Muscle of leg (tissue), 3 donors: ENCODE measurements at regions not wholly inside any gene's neighbourhood (a gene's known extent, or its start where the extent isn't known, plus 50 kb on each side); places are given as distances from the start of the nearest gene placed in this dataset.

Experiments used
- DNase-seq: peaks from one replicate; pipeline ENCODE4 v3.0.0; 2013
- H3K27ac ChIP-seq: one replicate; pipeline ENCODE4 v1.5.1; 2013; ENCODE audit warnings: mild to moderate bottlenecking, low read length, control low read depth
- H3K27me3 ChIP-seq: one replicate; pipeline ENCODE4 v1.6.1; 2013; ENCODE audit warnings: low read length; ENCODE audit not compliant: control insufficient read depth, insufficient read depth
- H3K36me3 ChIP-seq: one replicate; pipeline ENCODE4 v1.6.1; 2013; ENCODE audit warnings: low read length; ENCODE audit not compliant: control insufficient read depth, insufficient read depth
- H3K4me1 ChIP-seq: one replicate; pipeline ENCODE4 v1.6.1; 2013; ENCODE audit warnings: low read length; ENCODE audit not compliant: control insufficient read depth, insufficient read depth
- H3K4me3 ChIP-seq: one replicate; pipeline ENCODE4 v1.5.1; 2013; ENCODE audit warnings: low read length, control low read depth
- H3K9me3 ChIP-seq: replicated peaks from 2 replicates; pipeline ENCODE4 v1.6.1; 2013; ENCODE audit warnings: low read depth, low read length; ENCODE audit not compliant: control insufficient read depth
- WGBS: methylation state at CpG from one replicate; pipeline ENCODE4 v1.1.5; 2013; ENCODE audit warnings: missing lambda C conversion rate; ENCODE audit not compliant: insufficient coverage; 5-methylcytosine and 5-hydroxymethylcytosine counted together

GRCh38 chr22:49154433-49154832, 673.2 kb downstream of the BRD1 start:
- H3K27me3 ChIP-seq = peaks cover 24% of the 10 kb centered on the region
- DNase-seq = no peak
- H3K4me3 ChIP-seq = no peak overlapping the region
- H3K36me3 ChIP-seq = no peaks in the 10 kb centered on the region
- no peaks in the 10 kb centered on the region for H3K9me3 ChIP-seq
- H3K4me1 ChIP-seq = peaks cover 3% of the 10 kb centered on the region
- H3K27ac ChIP-seq = no peak overlapping the region
- WGBS = 63% methylated on average over 17 of the region's 18 CpGs

DNA sequence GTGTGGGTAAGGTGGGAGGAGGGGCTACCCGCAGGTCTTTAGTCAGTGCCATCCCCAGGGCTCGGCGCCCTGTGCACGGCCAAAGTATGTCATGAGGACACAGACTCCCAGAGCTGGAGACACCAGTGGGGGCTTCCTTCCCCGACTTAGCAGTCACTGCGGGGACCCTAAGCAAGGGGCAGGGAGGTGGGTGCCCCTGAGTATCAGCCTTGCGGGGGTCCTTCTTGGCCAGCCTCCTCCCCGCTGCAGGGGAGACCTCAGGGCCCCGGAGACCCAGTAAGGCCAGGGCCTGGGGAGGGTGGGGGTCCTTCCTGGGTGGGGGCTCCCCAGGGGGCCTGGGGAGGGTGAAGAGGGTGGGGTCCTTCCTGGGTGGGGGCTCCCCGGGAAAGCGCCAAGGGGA, 673.8 kb downstream of the BRD1 start:
- H3K4me1 ChIP-seq = peaks cover 3% of the 10 kb centered on the region
- H3K4me3 ChIP-seq = no peak overlapping the region
- no peak for DNase-seq
- H3K27ac ChIP-seq = no peak overlapping the region
- no peaks in the 10 kb centered on the region for H3K9me3 ChIP-seq
- H3K36me3 ChIP-seq = no peaks in the 10 kb centered on the region
- peaks cover 24% of the 10 kb centered on the region for H3K27me3 ChIP-seq
- WGBS = 67% methylated on average over 3 of the region's 11 CpGs

DNA sequence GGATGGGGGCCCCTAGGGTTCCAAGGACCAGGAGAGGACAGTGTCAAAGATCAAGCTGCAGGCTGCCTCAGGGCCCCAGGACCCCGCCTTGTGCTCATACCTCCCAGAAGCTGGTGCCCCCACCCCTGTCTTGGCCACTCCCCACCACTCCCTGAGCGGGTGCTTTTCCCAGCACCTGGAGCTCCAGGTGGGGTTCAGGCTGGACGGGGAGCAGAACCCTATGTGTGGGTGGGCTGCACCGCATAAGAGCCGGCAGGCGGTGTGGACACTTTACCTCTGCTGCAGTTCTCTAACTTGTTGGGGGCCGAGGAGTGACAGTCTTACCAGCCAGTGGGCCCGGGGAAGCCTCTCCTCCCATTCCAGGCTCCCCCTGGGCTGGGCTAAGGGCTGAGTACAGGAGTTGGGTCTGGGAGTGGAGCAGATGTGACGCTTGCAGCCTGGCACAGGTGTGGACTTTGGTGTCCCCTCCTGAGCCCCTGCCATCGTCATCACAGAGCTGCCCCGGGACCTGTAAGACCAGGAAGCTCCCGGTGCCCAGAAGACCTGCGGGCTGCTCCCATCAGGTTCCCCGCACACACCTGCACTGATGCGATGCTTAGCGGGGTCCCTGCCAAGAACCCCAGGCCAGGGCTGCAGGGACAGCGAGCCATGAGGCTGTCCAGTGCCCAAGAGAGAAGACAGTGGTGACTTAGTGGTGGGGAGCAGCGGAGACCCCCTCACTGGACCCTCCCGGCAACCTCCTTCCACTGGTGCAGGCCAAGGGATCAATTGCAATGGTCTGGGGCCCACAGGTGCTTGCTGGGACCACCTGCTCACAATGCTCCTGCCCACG, 674.5 kb downstream of the BRD1 start:
- DNase-seq = no peak
- H3K4me1 ChIP-seq = peaks cover 3% of the 10 kb centered on the region
- H3K27me3 ChIP-seq = peaks cover 24% of the 10 kb centered on the region
- no peaks in the 10 kb centered on the region for H3K9me3 ChIP-seq
- no peak overlapping the region for H3K27ac ChIP-seq
- WGBS = 75% methylated on average over 9 of the region's 20 CpGs
- no peaks in the 10 kb centered on the region for H3K36me3 ChIP-seq
- no peak overlapping the region for H3K4me3 ChIP-seq

DNA sequence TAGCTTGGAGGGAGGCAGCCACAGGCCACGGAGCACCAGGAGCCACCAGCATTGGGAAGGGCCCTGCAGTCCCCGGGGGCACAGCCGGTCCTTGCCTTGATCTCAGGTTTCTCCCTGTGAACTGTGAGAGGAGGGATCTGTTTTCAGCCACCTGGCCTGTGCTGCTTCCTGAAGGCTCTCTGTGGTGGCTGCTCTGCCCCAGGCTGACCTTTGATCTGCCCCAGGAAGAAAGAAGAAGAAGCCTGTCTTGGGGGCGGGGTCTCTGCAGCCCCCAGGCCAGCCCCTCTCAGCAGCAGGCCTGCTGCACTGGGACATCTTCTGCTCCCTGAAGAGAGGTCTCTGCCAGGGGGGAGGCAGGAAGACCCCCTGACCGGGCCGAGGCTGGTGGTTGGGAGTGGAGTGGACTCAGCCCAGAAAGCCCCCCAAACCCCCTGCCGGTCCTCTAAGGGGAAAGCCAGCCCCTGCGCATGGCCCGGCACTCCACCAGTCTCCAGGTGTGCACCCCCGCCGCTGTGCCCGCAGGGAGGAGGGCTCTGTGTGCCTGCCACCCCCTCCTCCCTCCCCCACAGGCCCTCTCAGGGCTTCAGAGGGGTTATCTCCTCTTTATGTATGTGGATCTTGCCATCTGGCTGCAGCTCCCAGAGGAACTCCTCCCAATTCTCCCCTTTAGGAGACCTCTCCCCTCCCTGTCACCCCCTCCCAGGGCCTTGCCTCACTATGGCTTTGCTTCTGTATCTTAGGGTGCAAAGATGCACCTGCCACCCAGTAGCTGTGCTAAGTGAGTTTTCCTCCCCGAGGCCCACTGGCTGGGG, 675.3 kb downstream of the BRD1 start:
- DNase-seq = no peak
- WGBS = 4% methylated on average over 3 of the region's 13 CpGs
- Histone ChIP-seq H3K36me3 (no peaks in the 10 kb centered on the region), H3K27me3 (peaks cover 26% of the 10 kb centered on the region), H3K27ac (no peak overlapping the region), H3K4me3 (no peak overlapping the region), H3K4me1 (peaks cover 3% of the 10 kb centered on the region), H3K9me3 (no peaks in the 10 kb centered on the region)

- Histone ChIP-seq H3K27me3 (peaks cover 26% of the 10 kb centered on the region), H3K36me3 (no peaks in the 10 kb centered on the region), H3K27ac (no peak overlapping the region), H3K4me3 (no peak overlapping the region), H3K4me1 (peaks cover 3% of the 10 kb centered on the region), H3K9me3 (no peaks in the 10 kb centered on the region)
- no peak for DNase-seq
- 49% methylated on average over 22 of the region's 24 CpGs for WGBS
These were observed 676.2 kb downstream of the BRD1 start for GRCh38 chr22:49151256-49152126.

GRCh38 chr22:49150801-49151221, 676.9 kb downstream of the BRD1 start:
- Histone ChIP-seq H3K27me3 (peaks cover 26% of the 10 kb centered on the region), H3K27ac (no peak overlapping the region), H3K4me1 (peaks cover 3% of the 10 kb centered on the region), H3K4me3 (no peak overlapping the region), H3K9me3 (no peaks in the 10 kb centered on the region), H3K36me3 (no peaks in the 10 kb centered on the region)
- WGBS = 17% methylated on average over 12 of the region's 18 CpGs
- no peak for DNase-seq

- Histone ChIP-seq H3K9me3 (no peaks in the 10 kb centered on the region), H3K36me3 (no peaks in the 10 kb centered on the region), H3K4me3 (no peak overlapping the region), H3K4me1 (peaks cover 3% of the 10 kb centered on the region), H3K27ac (no peak overlapping the region), H3K27me3 (peaks cover 26% of the 10 kb centered on the region)
- 52% methylated on average over 9 of the region's 18 CpGs for WGBS
- DNase-seq = no peak
These were observed 677.7 kb downstream of the BRD1 start for GRCh38 chr22:49149721-49150608.

DNA sequence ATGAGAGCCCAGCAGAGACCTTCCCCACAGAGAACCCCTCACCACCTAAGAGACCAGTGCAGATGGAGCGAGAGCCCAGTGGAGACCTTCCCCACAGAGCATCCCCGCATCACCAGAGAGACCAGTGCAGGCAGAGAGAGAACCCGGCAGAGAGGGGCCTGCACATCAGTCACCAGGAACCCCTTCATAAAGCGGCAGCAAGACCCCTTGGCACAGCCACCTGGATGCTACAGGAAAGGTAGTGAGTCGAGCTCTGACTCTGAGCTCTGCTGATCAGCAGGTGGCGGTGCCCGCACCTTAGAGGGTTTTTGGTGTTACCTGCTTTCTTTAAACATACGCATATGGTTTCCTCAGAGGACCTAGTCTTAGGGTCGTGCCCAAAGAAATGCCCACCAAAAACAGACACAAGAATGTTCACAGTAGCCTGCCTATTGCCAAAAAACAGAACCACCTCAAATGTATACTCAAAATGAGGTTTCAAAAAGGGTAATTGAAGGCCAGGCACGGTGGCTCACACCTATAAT, 678.7 kb downstream of the BRD1 start:
- Histone ChIP-seq H3K4me1 (peaks cover 3% of the 10 kb centered on the region), H3K36me3 (no peaks in the 10 kb centered on the region), H3K27me3 (peaks cover 21% of the 10 kb centered on the region), H3K27ac (no peak overlapping the region), H3K9me3 (no peaks in the 10 kb centered on the region), H3K4me3 (no peak overlapping the region)
- DNase-seq = no peak
- WGBS = 81% methylated on average over 6 of the region's 10 CpGs

GRCh38 chr22:49147617-49148175, 680.0 kb downstream of the BRD1 start:
- Histone ChIP-seq H3K4me1 (peaks cover 3% of the 10 kb centered on the region), H3K9me3 (no peaks in the 10 kb centered on the region), H3K4me3 (no peak overlapping the region), H3K27ac (no peak overlapping the region), H3K27me3 (peaks cover 26% of the 10 kb centered on the region), H3K36me3 (no peaks in the 10 kb centered on the region)
- WGBS = 78% methylated on average over 9 of the region's 15 CpGs
- no peak for DNase-seq
